ENCODE measurements at regions not wholly inside any gene's neighbourhood (a gene's known extent, or its start where the extent isn't known, plus 50 kb on each side); places are given as distances from the start of the nearest gene placed in this dataset.

GRCh38 chr18:72107647-72108383 is 436.3 kb downstream of the CBLN2 start:
- ChIA-PET CTCF (no interaction called here), POLR2A (no interaction called here)
- Histone ChIP-seq H3K4me2 (peak overlapping the region; percentile 62), H3K4me1 (no peaks in the 10 kb centered on the region), H3K4me3 (no peak overlapping the region), H3K9me3 (no peaks in the 10 kb centered on the region), H3K27ac (no peak overlapping the region)
- ATAC-seq (peak; percentile 75 to 77; a peak in 4 of 6 replicates), DNase-seq (ENCODE audit: low read depth in 1 of 2, low spot score in 1 of 2) (peak in 1 of 2 experiments; percentile 45), FAIRE-seq (no peak)
- WGBS (ENCODE audit: missing lambda C conversion rate) = 8% methylated on average over 9 of the region's 9 CpGs
- TF ChIP-seq CHD2 (IDR thresholded peaks at IDR 0.05; ENCODE audit: low read length, partially characterized antibody) (no peak), ZFP36 (IDR thresholded peaks at IDR 0.05; ENCODE audit: borderline replicate concordance, partially characterized antibody) (no peak), ZC3H11A (IDR thresholded peaks at IDR 0.05) (no peak), POLR2AphosphoS2 (conservative IDR thresholded peaks at IDR 0.05; ENCODE audit: low read length) (no peak), JUNB (IDR thresholded peaks at IDR 0.05) (no peak), MAX (IDR thresholded peaks at IDR 0.05) (no peak), NPAS2 (CRISPR knock-in tag; IDR thresholded peaks at IDR 0.05; ENCODE audit: borderline replicate concordance) (no peak), E2F6 (IDR thresholded peaks at IDR 0.05; ENCODE audit: borderline replicate concordance, low read depth) (no peak), ELK1 (IDR thresholded peaks at IDR 0.05; ENCODE audit: low read depth, low read length) (no peak), ZSCAN20 (CRISPR knock-in tag; IDR thresholded peaks at IDR 0.05) (no peak), POLR2A (IDR thresholded peaks at IDR 0.05; ENCODE audit: low read length) (no peak), HOXB5 (CRISPR knock-in tag; IDR thresholded peaks at IDR 0.05) (no peak), PHF8 (IDR thresholded peaks at IDR 0.05; ENCODE audit: borderline replicate concordance, low read depth) (no peak), TFCP2L1 (CRISPR knock-in tag; IDR thresholded peaks at IDR 0.05) (no peak), HMGXB4 (CRISPR knock-in tag; IDR thresholded peaks at IDR 0.05; ENCODE audit: borderline replicate concordance) (no peak), EHF (CRISPR knock-in tag; IDR thresholded peaks at IDR 0.05) (no peak), BHLHE40 (IDR thresholded peaks at IDR 0.05; ENCODE audit: low read depth, low read length) (no peak), RARB (CRISPR knock-in tag; IDR thresholded peaks at IDR 0.05) (no peak)

GRCh38 chr18:72104851-72105250 is 439.3 kb downstream of the CBLN2 start:
- WGBS (ENCODE audit: missing lambda C conversion rate) = 63% methylated on average over 4 of the region's 4 CpGs
- POLR2A ChIA-PET = no interaction called here
- no peak overlapping the region for H3K4me2 ChIP-seq

More at GRCh38 chr18:72104851-72105250, 439.3 kb downstream of the CBLN2 start:
- no peak for DNase-seq (ENCODE audit: low read depth in 1 of 2, low spot score in 1 of 2)
- H3K4me3 ChIP-seq = no peak overlapping the region
- CTCF ChIA-PET = no interaction called here
- no peak for ATAC-seq
- no peaks in the 10 kb centered on the region for H3K4me1 ChIP-seq
- no peaks in the 10 kb centered on the region for H3K9me3 ChIP-seq
- no peak for FAIRE-seq
- H3K27ac ChIP-seq = no peak overlapping the region
- TF ChIP-seq PHF8 (IDR thresholded peaks at IDR 0.05; ENCODE audit: borderline replicate concordance, low read depth) = no peak
- TF ChIP-seq ZC3H11A (IDR thresholded peaks at IDR 0.05) = no peak
- no peak for TF ChIP-seq KDM5A (IDR thresholded peaks at IDR 0.05)
- TF ChIP-seq RARB (CRISPR knock-in tag; IDR thresholded peaks at IDR 0.05) = no peak
- no peak for TF ChIP-seq PBX3 (IDR thresholded peaks at IDR 0.05)
